GM12878 (cell line): ENCODE measurements at regions not wholly inside any gene's neighbourhood (a gene's known extent, or its start where the extent isn't known, plus 50 kb on each side); places are given as distances from the start of the nearest gene placed in this dataset.
A peak's percentile ranks its signal among the peaks of the same experiment; 100 is the strongest.

Experiments used
- ATAC-seq: fragments of 200-7000 bp; cut with Tn5 transposase; 3 replicates; pipeline ENCODE4 v1.9.1; 2020; ENCODE audit warnings: mild to moderate bottlenecking, moderate library complexity
- BruUV-seq: library from RNA; stranded (reverse); fragments of 400-500 nt; replicated peaks from 2 replicates; lab custom pipeline; 2021; lab: Mats Ljungman, UMichigan
- CTCF ChIA-PET: fragments of 300-600 bp; sonication (Branson Sonifier 250); formaldehyde crosslinking; extraction: SDS; loops from one replicate; lab custom pipeline; 2021; ENCODE audit warnings: inconsistent platforms; lab: Yijun Ruan, JAX
- POLR2A ChIA-PET: fragments of 350-600 bp; formaldehyde crosslinking; extraction: SDS; loops from one replicate; lab custom pipeline; 2021; ENCODE audit warnings: inconsistent platforms; lab: Charles Lee
- RAD21 ChIA-PET: fragments of 300-600 bp; sonication (Branson Sonifier 250); formaldehyde crosslinking; loops from one replicate; lab custom pipeline; 2023; ENCODE audit warnings: antibody characterized with exemption; ENCODE audit not compliant: unreplicated experiment; lab: Charles Lee
- SMC1A ChIA-PET: fragments of 300-600 bp; sonication (Branson Sonifier 250); formaldehyde crosslinking; loops from one replicate; lab custom pipeline; 2023; ENCODE audit not compliant: unreplicated experiment, uncharacterized antibody; lab: Charles Lee
- DNase-seq: peaks from one replicate; pipeline ENCODE4 v3.0.0-alpha.2; 2011; ENCODE audit warnings: low read depth, low spot score
- FAIRE-seq: peaks from 3 replicates; lab custom pipeline; 2011; peaks lifted over from hg19 to GRCh38; lab: Jason Lieb, UNC
- H2AFZ ChIP-seq: 2 replicates; pipeline ENCODE4 v1.6.0; 2011; ENCODE audit warnings: low read depth, low read length, control low read depth; ENCODE audit not compliant: control insufficient read depth
- H3K27ac ChIP-seq: 2 replicates; pipeline ENCODE4 v1.5.1; 2011; ENCODE audit warnings: control low read depth; ENCODE audit not compliant: control insufficient read depth, insufficient read depth
- H3K27me3 ChIP-seq, 2 experiments: replicated peaks in 1 of 2; 2 replicates each; pipeline versions ENCODE4 v1.6.0 to v1.6.1; 2011; ENCODE audit warnings: low read length in 1 of 2; ENCODE audit not compliant: control insufficient read depth in 2 of 2, insufficient read depth in 2 of 2
- H3K36me3 ChIP-seq, 2 experiments: 2 replicates each; pipeline ENCODE4 v1.5.1; 2011; ENCODE audit warnings: low read length in 1 of 2; ENCODE audit not compliant: control insufficient read depth in 2 of 2, insufficient read depth in 2 of 2
- H3K4me1 ChIP-seq: 2 replicates; pipeline ENCODE4 v1.6.1; 2011; ENCODE audit warnings: mild to moderate bottlenecking, low read length, moderate library complexity, mixed read lengths; ENCODE audit not compliant: control insufficient read depth, insufficient read depth
- H3K4me2 ChIP-seq: 2 replicates; pipeline ENCODE4 v1.6.0; 2011; ENCODE audit warnings: control low read depth; ENCODE audit not compliant: control insufficient read depth, insufficient read depth
- H3K4me3 ChIP-seq: fragments of 200-600 bp; sonication (generic); 2 replicates; pipeline ENCODE4 v1.5.1; 2016
- H3K79me2 ChIP-seq: 2 replicates; pipeline ENCODE4 v1.6.0; 2011; ENCODE audit warnings: low read length; ENCODE audit not compliant: control insufficient read depth, insufficient read depth
- H3K9ac ChIP-seq: 2 replicates; pipeline ENCODE4 v1.8.0; 2011; ENCODE audit warnings: low read length, control low read depth, mixed read lengths; ENCODE audit not compliant: control insufficient read depth, insufficient read depth
- H3K9me3 ChIP-seq: replicated peaks from 3 replicates; pipeline ENCODE4 v1.5.1; 2011; ENCODE audit warnings: mild to moderate bottlenecking, low read length; ENCODE audit not compliant: control insufficient read depth, insufficient read depth
- H4K20me1 ChIP-seq: 2 replicates; pipeline ENCODE4 v1.6.0; 2011; ENCODE audit not compliant: control insufficient read depth, insufficient read depth
- CHD4 ChIP-seq: fragments of 200-600 bp; sonication (generic); IDR thresholded peaks from 2 replicates; pipeline ENCODE4 v1.6.1; 2016; ENCODE audit warnings: mild to moderate bottlenecking
- IRF5 ChIP-seq: fragments of 450-650 bp; IDR thresholded peaks from 2 replicates; pipeline ENCODE4 v1.6.1; 2017; ENCODE audit warnings: borderline replicate concordance
- YBX1 ChIP-seq: fragments of 450-650 bp; IDR thresholded peaks from 2 replicates; pipeline ENCODE4 v1.6.1; 2016; ENCODE audit warnings: antibody characterized with exemption
- ZNF384 ChIP-seq: IDR thresholded peaks from 2 replicates; pipeline ENCODE4 v1.6.1; 2012; ENCODE audit warnings: low read depth, mild to moderate bottlenecking, low read length, improper control_type of control experiment, borderline replicate concordance
- WGBS: methylation state at CpG from one replicate; pipeline ENCODE4 v1.1.6; 2016; ENCODE audit warnings: low lambda C conversion rate; ENCODE audit not compliant: insufficient replicate concordance, insufficient coverage; ENCODE audit errors: missing lambda C conversion rate; 5-methylcytosine and 5-hydroxymethylcytosine counted together
- in situ Hi-C: fragments of 300-500 bp; cut with MboI; formaldehyde crosslinking; loops from 9 replicates; pipeline ENCODE4 v1.14.3; 2018; ENCODE audit warnings: mixed read lengths
- intact Hi-C: fragments of 100-400 bp; cut with micrococcal nuclease; formaldehyde crosslinking; loops from one replicate; pipeline ENCODE4 v1.14.2; 2022; ENCODE audit not compliant: unreplicated experiment

GRCh38 chr2:147197754-147198483 lies 646.9 kb upstream of the ACVR2A start:
- peak overlapping the region; percentile 45 for H2AFZ ChIP-seq
- H3K27ac ChIP-seq: no peak overlapping the region
- no peak overlapping the region; the same call in 1 of the 2 replicates for H3K4me2 ChIP-seq
- no peaks in the 10 kb centered on the region; the same call in 1 of the 3 replicates for H3K9me3 ChIP-seq
- BruUV-seq: no TSS peak
- DNase-seq: no peak
- no peak for TF ChIP-seq YBX1
- TF ChIP-seq IRF5: no peak
- TF ChIP-seq CHD4: no peak
- no peak for TF ChIP-seq ZNF384
- H3K4me3 ChIP-seq: no peak overlapping the region
- ChIA-PET POLR2A (interaction anchor here (1.5 kb wide), 1 partner anchor 14 kb away, joined by 4 read pairs; no protein-coding TSS in a partner anchor), CTCF (interaction anchor here (1.1 kb wide), 2 partner anchors 18 to 54 kb away, joined by 3 read pairs; no protein-coding TSS in a partner anchor), RAD21 (no interaction called here), SMC1A (interaction anchor here (0.5 to 1.6 kb wide), 6 partner anchors 11 to 1872 kb away, joined by 3 to 5 read pairs (median 3); no protein-coding TSS in a partner anchor)
- H3K27me3 ChIP-seq: no peaks in the 10 kb centered on the region
- in situ Hi-C loops (no loop called here), intact Hi-C loops (no loop called here)
- no peaks in the 10 kb centered on the region for H3K79me2 ChIP-seq
- WGBS: 88% methylated on average over 8 of the region's 8 CpGs
- H3K9ac ChIP-seq: no peak overlapping the region
- no peaks in the 10 kb centered on the region for H3K36me3 ChIP-seq
- H3K4me1 ChIP-seq: peaks cover 11% of the 10 kb centered on the region
- no peak for FAIRE-seq
- ATAC-seq: no peak
- no peaks in the 10 kb centered on the region for H4K20me1 ChIP-seq
